ENCODE measurements at regions not wholly inside any gene's neighbourhood (a gene's known extent, or its start where the extent isn't known, plus 50 kb on each side); places are given as distances from the start of the nearest gene placed in this dataset.
A peak's percentile ranks its signal among the peaks of the same experiment; 100 is the strongest.

DNA sequence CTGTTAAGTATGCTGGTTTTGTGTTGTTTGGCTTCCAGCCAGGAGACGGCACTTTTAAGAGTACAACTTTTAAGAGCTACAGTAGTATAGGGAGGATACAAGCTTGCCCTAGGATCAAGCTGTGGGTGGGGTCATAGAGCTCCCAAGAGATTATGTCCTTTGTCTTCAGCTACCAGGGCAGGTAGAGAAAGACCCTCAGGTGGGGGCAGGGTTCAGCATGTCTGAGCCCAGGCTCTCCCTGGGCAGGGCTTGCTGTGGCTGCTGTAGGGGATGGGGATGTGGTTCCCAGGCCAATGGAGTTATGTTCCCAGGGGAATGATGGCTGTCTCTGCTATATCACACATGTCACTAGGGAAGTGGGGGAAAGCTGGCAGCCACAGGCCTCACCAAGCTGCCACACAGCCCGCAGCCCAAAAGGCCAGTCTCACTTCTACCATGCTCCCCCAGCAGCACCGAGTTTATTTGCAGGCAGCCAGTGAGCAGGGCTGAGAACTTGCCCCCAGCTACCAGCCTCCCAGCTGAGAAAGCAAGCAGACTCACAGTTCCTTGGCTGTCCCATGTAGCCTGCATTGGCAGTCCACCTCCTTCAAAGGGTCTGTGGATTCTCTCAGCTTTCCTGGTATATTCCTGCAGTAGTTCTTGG lies 105.7 kb upstream of the ERBB4 start:
- no peak for DNase-seq (ENCODE audit: low read depth in 1 of 2, low spot score in 1 of 2)
- TF ChIP-seq JUND (IDR thresholded peaks at IDR 0.05; ENCODE audit: low read depth) = no peak
- in situ Hi-C loops (cut with HindIII; ENCODE audit: low pct_unique_long_range_greater_than_20kb, low sequenced_read_pairs) = no loop called here

- in situ Hi-C loops (cut with HindIII; ENCODE audit: low pct_unique_long_range_greater_than_20kb, low sequenced_read_pairs) = no loop called here
- DNase-seq (ENCODE audit: low read depth in 1 of 2, low spot score in 1 of 2) = peak in 1 of 2 experiments; percentile 28
- TF ChIP-seq JUND (IDR thresholded peaks at IDR 0.05; ENCODE audit: low read depth) = no peak
These were observed 101.8 kb upstream of the ERBB4 start for GRCh38 chr2:212640428-212640827.

- in situ Hi-C loops (cut with HindIII; ENCODE audit: low pct_unique_long_range_greater_than_20kb, low sequenced_read_pairs) = no loop called here
These were observed 100.1 kb upstream of the ERBB4 start for GRCh38 chr2:212638694-212639093.

DNA sequence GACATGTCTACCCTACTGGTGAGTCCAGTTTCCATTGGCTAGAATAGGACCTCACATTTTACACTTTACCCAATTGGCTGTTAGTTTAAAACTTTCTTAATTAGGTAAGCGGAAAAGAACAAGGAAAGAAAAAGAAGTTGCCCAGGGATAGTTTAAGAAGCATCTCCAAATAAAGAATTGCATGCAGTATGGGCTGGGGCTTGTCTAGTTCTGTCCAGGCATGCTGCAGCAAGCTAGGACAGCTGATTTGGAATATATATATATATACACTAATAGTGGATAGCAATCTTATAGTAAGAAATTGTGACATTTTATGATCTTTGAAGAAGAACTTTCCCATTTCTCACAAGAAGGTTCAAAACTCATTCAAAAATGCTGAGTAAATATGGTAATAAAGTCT lies 90.0 kb upstream of the ERBB4 start:
- in situ Hi-C loops (cut with HindIII; ENCODE audit: low pct_unique_long_range_greater_than_20kb, low sequenced_read_pairs) = no loop called here
- TF ChIP-seq JUND (IDR thresholded peaks at IDR 0.05; ENCODE audit: low read depth) = no peak
- no peak for DNase-seq (ENCODE audit: low read depth in 1 of 2, low spot score in 1 of 2)

More at GRCh38 chr2:212638694-212639093, 100.1 kb upstream of the ERBB4 start:
- DNase-seq (ENCODE audit: low read depth in 1 of 2, low spot score in 1 of 2) = no peak
- no peak for TF ChIP-seq JUND (IDR thresholded peaks at IDR 0.05; ENCODE audit: low read depth)

DNA sequence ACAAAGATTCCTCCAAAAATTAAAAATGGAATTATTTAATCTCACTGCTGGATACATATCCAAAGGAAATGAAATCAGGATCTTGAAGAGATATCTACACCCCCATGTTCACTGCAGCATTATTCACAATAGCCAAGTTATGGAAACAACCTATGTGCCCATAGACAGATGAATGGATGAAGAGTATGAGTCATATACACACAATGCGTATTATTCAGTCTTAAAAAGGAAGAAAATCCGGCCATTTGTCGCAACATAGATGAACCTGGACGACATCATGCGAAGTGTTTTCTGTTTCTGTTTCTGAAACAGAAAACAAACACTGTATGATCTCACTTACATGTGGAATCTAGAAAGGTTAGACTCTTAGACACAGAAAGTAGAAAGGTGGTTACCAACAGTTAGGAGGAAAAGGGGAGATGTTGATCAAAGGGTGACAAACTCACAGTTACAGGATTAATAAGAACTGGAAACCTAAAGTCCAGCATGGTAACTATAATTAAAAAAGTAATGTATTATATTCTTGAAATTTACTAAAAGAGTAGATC lies 87.8 kb upstream of the ERBB4 start:
- DNase-seq (ENCODE audit: low read depth in 1 of 2, low spot score in 1 of 2) = no peak
- TF ChIP-seq JUND (IDR thresholded peaks at IDR 0.05; ENCODE audit: low read depth) = no peak
- in situ Hi-C loops (cut with HindIII; ENCODE audit: low pct_unique_long_range_greater_than_20kb, low sequenced_read_pairs) = no loop called here

GRCh38 chr2:212619954-212620353 lies 81.4 kb upstream of the ERBB4 start:
- DNase-seq (ENCODE audit: low read depth in 1 of 2, low spot score in 1 of 2) = no peak
- in situ Hi-C loops (cut with HindIII; ENCODE audit: low pct_unique_long_range_greater_than_20kb, low sequenced_read_pairs) = no loop called here
- no peak for TF ChIP-seq JUND (IDR thresholded peaks at IDR 0.05; ENCODE audit: low read depth)

DNA sequence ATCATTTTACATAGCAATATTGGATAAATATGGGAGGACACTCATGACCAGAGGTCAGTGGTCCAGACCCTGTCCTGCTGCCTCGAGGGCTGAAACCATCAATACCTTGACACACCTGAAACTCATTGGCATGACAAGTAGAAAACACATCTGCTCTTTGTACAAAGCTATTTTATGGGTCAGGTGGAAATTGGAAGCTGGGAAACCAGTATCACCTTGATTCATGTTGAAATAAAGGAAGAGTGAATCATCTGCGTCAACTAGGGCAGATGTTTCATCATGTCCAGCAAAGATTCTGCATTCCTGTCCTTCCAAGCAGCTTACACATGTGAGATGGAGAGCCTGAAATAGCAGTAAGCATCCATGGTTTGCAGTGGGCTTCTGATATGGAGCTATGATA lies 80.0 kb upstream of the ERBB4 start:
- TF ChIP-seq JUND (IDR thresholded peaks at IDR 0.05; ENCODE audit: low read depth) = no peak
- in situ Hi-C loops (cut with HindIII; ENCODE audit: low pct_unique_long_range_greater_than_20kb, low sequenced_read_pairs) = no loop called here
- DNase-seq (ENCODE audit: low read depth in 1 of 2, low spot score in 1 of 2) = no peak

DNA sequence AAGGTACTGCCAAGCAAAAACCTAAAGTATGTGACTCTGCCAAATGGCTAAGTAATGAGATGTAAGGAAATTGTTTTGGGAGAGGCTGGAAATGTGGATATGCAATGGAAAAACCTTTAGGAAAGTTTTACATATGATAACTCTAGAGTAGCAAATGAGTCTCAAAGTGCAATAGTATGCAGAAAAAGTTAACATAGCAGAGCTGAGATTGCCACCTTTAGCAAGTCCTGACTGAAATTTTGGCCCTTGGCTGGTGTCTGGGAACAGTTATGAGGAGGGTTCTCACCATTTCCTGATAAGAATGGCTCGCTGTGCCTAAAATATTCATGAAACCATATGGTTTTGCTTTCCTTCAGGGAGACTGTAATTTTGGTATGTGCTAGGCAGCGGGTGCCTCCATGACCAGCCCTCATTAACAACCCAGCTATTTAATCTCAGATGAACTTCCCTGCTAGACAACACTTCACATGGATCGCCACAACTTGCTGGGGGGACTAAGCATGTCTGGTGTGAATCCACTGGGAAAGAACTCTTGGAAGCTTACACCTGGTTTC lies 72.3 kb upstream of the ERBB4 start:
- no peak for TF ChIP-seq JUND (IDR thresholded peaks at IDR 0.05; ENCODE audit: low read depth)
- no peak for DNase-seq (ENCODE audit: low read depth in 1 of 2, low spot score in 1 of 2)
- in situ Hi-C loops (cut with HindIII; ENCODE audit: low pct_unique_long_range_greater_than_20kb, low sequenced_read_pairs) = no loop called here

GRCh38 chr2:212609479-212609878 lies 70.9 kb upstream of the ERBB4 start:
- no peak for DNase-seq (ENCODE audit: low read depth in 1 of 2, low spot score in 1 of 2)
- no peak for TF ChIP-seq JUND (IDR thresholded peaks at IDR 0.05; ENCODE audit: low read depth)
- in situ Hi-C loops (cut with HindIII; ENCODE audit: low pct_unique_long_range_greater_than_20kb, low sequenced_read_pairs) = no loop called here

DNA sequence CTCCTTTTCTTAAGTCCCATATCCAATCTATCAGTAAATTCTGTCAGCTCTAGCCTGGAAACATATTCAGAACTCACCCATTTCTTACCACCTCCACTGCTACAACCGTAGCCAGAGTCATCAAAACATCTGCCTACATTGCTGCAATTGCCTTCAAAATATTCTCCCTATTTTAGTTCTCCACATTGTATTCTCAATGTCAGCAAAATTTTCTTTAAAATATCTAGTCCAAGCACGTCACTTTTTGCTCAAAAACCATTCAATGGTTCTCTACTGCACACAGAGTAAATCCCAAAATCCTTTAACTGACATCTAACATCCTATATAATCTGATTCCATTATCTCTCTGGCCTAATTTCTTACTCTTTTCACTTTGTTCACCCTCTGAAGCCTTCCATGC lies 68.5 kb upstream of the ERBB4 start:
- in situ Hi-C loops (cut with HindIII; ENCODE audit: low pct_unique_long_range_greater_than_20kb, low sequenced_read_pairs) = no loop called here
- DNase-seq (ENCODE audit: low read depth in 1 of 2, low spot score in 1 of 2) = no peak
- TF ChIP-seq JUND (IDR thresholded peaks at IDR 0.05; ENCODE audit: low read depth) = no peak

GRCh38 chr2:212606232-212606631 lies 67.6 kb upstream of the ERBB4 start:
- no peak for DNase-seq (ENCODE audit: low read depth in 1 of 2, low spot score in 1 of 2)
- TF ChIP-seq JUND (IDR thresholded peaks at IDR 0.05; ENCODE audit: low read depth) = no peak
- in situ Hi-C loops (cut with HindIII; ENCODE audit: low pct_unique_long_range_greater_than_20kb, low sequenced_read_pairs) = no loop called here

DNA sequence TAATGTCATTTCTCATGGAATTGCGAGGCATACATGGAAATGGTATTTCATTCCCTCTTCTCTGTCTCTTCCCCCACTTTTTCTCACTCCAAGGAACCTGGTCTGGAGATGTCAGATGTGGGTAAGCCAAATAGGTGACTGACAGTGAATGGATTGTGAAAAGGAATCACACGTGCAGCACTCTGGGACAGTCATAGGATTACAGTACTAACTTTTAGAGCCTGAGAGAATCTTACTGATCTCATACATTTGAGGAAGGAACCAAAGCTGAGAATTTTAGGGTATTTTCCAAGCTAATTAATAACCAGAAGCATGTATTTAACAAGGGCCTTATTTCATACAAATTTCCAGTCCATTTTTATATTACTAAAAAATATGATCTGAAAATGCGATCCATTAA lies 58.1 kb upstream of the ERBB4 start:
- no peak for TF ChIP-seq JUND (IDR thresholded peaks at IDR 0.05; ENCODE audit: low read depth)
- in situ Hi-C loops (cut with HindIII; ENCODE audit: low pct_unique_long_range_greater_than_20kb, low sequenced_read_pairs) = no loop called here
- DNase-seq (ENCODE audit: low read depth in 1 of 2, low spot score in 1 of 2) = no peak

- no peak for TF ChIP-seq JUND (IDR thresholded peaks at IDR 0.05; ENCODE audit: low read depth)
- in situ Hi-C loops (cut with HindIII; ENCODE audit: low pct_unique_long_range_greater_than_20kb, low sequenced_read_pairs) = no loop called here
- DNase-seq (ENCODE audit: low read depth in 1 of 2, low spot score in 1 of 2) = no peak
These were observed 57.7 kb upstream of the ERBB4 start for GRCh38 chr2:212596276-212596675.

Data from T47D (cell line).